AG09319 (cell line): ENCODE measurements at regions not wholly inside any gene's neighbourhood (a gene's known extent, or its start where the extent isn't known, plus 50 kb on each side); places are given as distances from the start of the nearest gene placed in this dataset.

Source experiments
- DNase-seq: peaks from one replicate; pipeline ENCODE4 v3.0.0-alpha.2; 2010; ENCODE audit warnings: low read depth; ENCODE audit errors: extremely low read depth
- CTCF ChIP-seq: IDR thresholded peaks from 2 replicates; pipeline ENCODE4 v1.5.1; 2011; ENCODE audit warnings: low read depth, mild to moderate bottlenecking, inconsistent platforms, low read length, moderate library complexity

DNA sequence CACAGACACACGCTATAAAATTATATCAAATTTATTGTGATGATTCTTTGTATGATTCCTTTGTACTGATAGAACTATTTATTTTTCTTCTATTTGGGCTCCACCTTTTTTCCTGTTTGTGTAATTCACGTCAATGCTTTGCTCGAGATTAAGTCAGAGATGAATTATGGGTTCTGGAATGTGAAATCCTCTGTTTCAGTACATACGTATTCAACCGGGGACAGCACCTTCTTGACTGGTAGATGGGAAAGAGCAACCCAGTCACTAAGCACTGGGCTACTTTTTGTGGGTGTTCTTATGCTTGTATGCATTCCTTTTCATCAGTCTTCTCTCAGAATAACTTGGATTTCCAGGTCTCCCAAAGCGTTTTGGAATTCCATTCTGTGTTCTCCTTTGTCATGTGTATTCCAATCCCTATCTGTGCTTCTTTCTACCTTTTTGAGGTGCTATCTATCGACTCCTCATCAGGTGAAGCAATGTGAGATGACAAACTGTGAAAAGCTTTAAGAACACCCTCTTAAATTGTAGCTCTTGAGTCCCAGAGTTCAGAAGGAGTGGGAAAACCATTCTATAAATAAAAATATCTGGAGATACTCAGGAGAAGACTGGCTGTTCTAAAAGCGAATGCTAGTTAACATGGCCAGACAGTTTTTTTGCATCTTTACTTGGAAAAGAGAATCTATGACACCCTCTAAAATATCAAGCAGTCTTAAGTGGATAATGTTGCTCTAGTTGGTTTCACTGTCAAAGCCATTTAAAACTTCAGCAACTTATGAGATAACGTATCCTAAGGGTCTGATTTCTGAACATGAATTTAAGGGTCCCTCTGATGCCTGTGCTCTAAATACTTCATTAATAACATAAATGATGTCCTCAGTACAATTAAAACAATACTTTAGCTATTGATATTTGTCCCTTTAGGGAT lies 197.7 kb upstream of the PREP start:
- DNase-seq = no peak

GRCh38 chr6:105598264-105598663 lies 195.4 kb upstream of the PREP start:
- DNase-seq = no peak
- TF ChIP-seq CTCF = no peak

More for the DNA sequence above, 197.7 kb upstream of the PREP start:
- TF ChIP-seq CTCF = no peak

DNA sequence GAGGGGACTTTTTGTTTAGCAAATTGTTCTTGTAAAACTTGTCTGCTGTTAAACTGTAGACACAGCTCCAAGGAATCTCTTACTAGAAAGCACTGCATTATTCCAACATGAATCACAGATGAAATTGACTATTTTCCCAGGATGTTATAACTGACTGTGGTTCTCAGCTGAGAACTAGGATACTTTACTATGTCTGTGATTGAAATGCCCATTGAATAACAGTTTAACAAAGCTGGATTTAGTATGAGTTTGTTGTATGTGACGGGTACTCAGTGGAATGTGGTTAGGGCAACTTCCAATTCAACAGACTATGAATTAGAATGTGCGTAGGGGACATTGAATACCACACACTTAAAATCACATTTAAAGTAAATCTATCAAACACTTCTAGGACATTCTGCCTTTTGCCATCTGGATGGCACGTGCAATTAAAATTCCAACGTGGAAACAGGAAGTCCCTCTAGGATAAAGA lies 193.4 kb upstream of the PREP start:
- DNase-seq = peak; percentile 84
- TF ChIP-seq CTCF = no peak

- no peak for TF ChIP-seq CTCF
- no peak for DNase-seq
Observed at GRCh38 chr6:105595829-105596228, 192.9 kb upstream of the PREP start.

DNA sequence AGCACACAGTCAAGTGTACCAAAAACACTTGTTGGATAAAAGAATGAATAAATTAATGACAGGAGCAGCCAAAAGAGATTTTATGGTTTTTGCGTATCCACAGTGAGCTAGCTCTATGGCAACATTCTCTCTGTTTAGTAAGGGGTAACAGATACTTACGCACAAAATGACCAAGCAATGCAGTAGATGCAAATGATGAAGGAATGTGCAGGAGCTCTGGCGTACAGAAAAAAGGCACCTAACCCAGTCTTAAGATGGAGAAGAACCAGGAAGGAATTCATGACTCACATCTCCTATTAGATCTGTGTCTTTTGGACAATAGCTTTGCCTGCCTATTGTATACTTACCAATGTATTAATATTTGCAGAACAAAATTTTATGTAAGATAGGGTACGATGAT lies 191.9 kb upstream of the PREP start:
- TF ChIP-seq CTCF = no peak
- no peak for DNase-seq

DNA sequence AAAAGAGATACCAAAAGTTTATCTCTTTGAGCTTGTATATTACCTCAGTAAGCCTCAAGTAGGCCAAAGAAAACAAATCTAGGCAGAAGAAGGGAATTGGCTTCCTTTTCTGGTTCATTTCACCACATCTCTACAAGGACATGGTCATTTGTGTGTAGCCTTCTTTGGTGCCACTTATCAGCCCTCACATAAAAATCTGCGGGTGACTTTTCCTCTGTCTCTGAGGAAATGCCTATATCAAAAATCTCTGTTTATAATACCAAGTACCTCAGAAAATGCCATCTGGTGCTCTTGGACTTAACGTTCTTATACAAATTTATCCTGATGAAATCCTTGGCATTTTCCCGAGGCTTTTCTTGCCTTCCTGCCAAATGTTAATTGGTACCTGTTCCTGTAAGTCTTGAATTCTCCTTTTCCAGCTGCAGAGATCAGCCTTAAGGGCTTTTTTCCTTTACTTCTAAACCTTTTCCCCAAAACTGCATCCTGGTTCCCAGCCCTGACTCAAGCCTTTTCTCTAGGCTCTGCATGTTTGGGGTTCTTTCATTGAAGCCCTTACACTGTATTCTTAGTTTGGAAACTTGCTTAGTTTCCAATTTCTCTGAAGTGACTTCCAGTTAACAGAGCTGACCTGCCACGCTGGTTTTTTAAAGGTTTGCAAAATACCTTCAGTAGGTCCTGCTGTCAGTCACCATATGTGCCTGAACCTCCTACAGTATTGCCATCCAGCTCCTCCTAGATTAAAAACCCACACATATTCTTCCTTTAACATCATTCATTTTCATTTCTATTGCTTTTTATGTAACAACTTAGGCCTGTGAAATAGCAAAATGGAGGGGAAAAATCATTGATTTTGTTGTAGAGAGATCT lies 191.2 kb upstream of the PREP start:
- no peak for TF ChIP-seq CTCF
- no peak for DNase-seq
